PC-9 (cell line): ENCODE measurements at regions not wholly inside any gene's neighbourhood (a gene's known extent, or its start where the extent isn't known, plus 50 kb on each side); places are given as distances from the start of the nearest gene placed in this dataset.

Experiments used
- BruUV-seq: library from RNA; stranded (reverse); fragments of 400-500 nt; replicated peaks from 2 replicates; lab custom pipeline; 2021; lab: Mats Ljungman, UMichigan
- CTCF ChIA-PET: fragments of 300-600 bp; sonication (Branson Sonifier 250); formaldehyde crosslinking; loops from one replicate; lab custom pipeline; 2022; ENCODE audit warnings: antibody characterized with exemption; lab: Charles Lee
- POLR2A ChIA-PET: fragments of 300-600 bp; sonication (Branson Sonifier 250); formaldehyde crosslinking; loops from one replicate; lab custom pipeline; 2022; ENCODE audit warnings: antibody characterized with exemption; ENCODE audit not compliant: unreplicated experiment; lab: Charles Lee
- DNase-seq, 2 experiments: peaks; one replicate each; pipeline versions ENCODE4 v3.0.0 to v3.0.0-alpha.2; 2015 to 2022; ENCODE audit warnings: mixed read lengths in 1 of 2
- H2AFZ ChIP-seq: fragments of 200-600 bp; sonication (generic); 2 replicates; pipeline ENCODE4 v1.8.1; 2017; ENCODE audit warnings: antibody characterized with exemption
- H3F3A ChIP-seq: fragments of 200-600 bp; sonication (generic); 2 replicates; pipeline ENCODE4 v1.8.1; 2017; ENCODE audit warnings: antibody characterized with exemption, mild to moderate bottlenecking, low read depth; ENCODE audit not compliant: insufficient read depth
- H3K27ac ChIP-seq: fragments of 200-600 bp; sonication (generic); 2 replicates; pipeline ENCODE4 v1.6.1; 2016; ENCODE audit warnings: mixed run types
- H3K27me3 ChIP-seq: fragments of 200-600 bp; sonication (generic); 2 replicates; pipeline ENCODE4 v1.6.1; 2016; ENCODE audit warnings: low read depth, mixed run types; ENCODE audit not compliant: insufficient read depth
- H3K36me3 ChIP-seq: fragments of 200-600 bp; sonication (generic); 2 replicates; pipeline ENCODE4 v1.6.1; 2016; ENCODE audit warnings: low read depth, mixed run types
- H3K4me1 ChIP-seq: fragments of 200-600 bp; sonication (generic); replicated peaks from 2 replicates; pipeline ENCODE4 v1.6.1; 2016; ENCODE audit warnings: mixed run types; ENCODE audit not compliant: insufficient read depth
- H3K4me2 ChIP-seq: fragments of 200-600 bp; sonication (generic); 2 replicates; pipeline ENCODE4 v1.6.1; 2017; ENCODE audit warnings: mixed run types
- H3K4me3 ChIP-seq: fragments of 200-600 bp; sonication (generic); 2 replicates; pipeline ENCODE4 v1.6.1; 2016; ENCODE audit warnings: mixed run types
- H3K79me2 ChIP-seq: fragments of 200-600 bp; sonication (generic); 2 replicates; pipeline ENCODE4 v1.6.1; 2017; ENCODE audit warnings: low read depth, mixed run types
- H3K9me2 ChIP-seq: fragments of 200-600 bp; sonication (generic); 2 replicates; pipeline ENCODE4 v1.8.1; 2017; ENCODE audit warnings: mild to moderate bottlenecking; ENCODE audit not compliant: insufficient read depth
- H3K9me3 ChIP-seq: fragments of 200-600 bp; sonication (generic); 2 replicates; pipeline ENCODE4 v1.8.1; 2016; ENCODE audit warnings: low read depth; ENCODE audit not compliant: insufficient read depth
- H4K20me1 ChIP-seq: fragments of 200-600 bp; sonication (generic); 2 replicates; pipeline ENCODE4 v1.8.1; 2017; ENCODE audit not compliant: insufficient read depth
- CTCF ChIP-seq: fragments of 200-600 bp; sonication (generic); conservative IDR thresholded peaks from 2 replicates; pipeline ENCODE4 v1.6.1; 2017; ENCODE audit warnings: mixed run types, antibody characterized with exemption, mild to moderate bottlenecking, moderate library complexity
- EZH2 ChIP-seq: fragments of 200-600 bp; sonication (generic); IDR thresholded peaks from 2 replicates; pipeline ENCODE4 v1.8.0; 2017; ENCODE audit warnings: antibody characterized with exemption, low read depth
- intact Hi-C: fragments of 100-400 bp; cut with micrococcal nuclease; formaldehyde crosslinking; loops from one replicate; pipeline ENCODE4 v1.10.0; 2022; ENCODE audit not compliant: unreplicated experiment

GRCh38 chr18:40907842-40908241 is 1047.2 kb upstream of the PIK3C3 start:
- no peaks in the 10 kb centered on the region for H3K79me2 ChIP-seq
- TF ChIP-seq CTCF (no peak), EZH2 (no peak)
- ChIA-PET CTCF (no interaction called here), POLR2A (no interaction called here)
- H3K27ac ChIP-seq, result no peak overlapping the region
- H3K9me2 ChIP-seq, result no peaks in the 10 kb centered on the region
- no peaks in the 10 kb centered on the region for H3F3A ChIP-seq
- no peak overlapping the region for H3K4me3 ChIP-seq
- H3K4me2 ChIP-seq, result no peak overlapping the region
- H3K9me3 ChIP-seq, result no peaks in the 10 kb centered on the region
- no peaks in the 10 kb centered on the region for H3K4me1 ChIP-seq
- no peaks in the 10 kb centered on the region for H3K27me3 ChIP-seq
- no peaks in the 10 kb centered on the region for H3K36me3 ChIP-seq
- H2AFZ ChIP-seq, result no peak overlapping the region
- no peaks in the 10 kb centered on the region for H4K20me1 ChIP-seq
- intact Hi-C loops, result no loop called here
- no TSS peak for BruUV-seq
- DNase-seq, result no peak

DNA sequence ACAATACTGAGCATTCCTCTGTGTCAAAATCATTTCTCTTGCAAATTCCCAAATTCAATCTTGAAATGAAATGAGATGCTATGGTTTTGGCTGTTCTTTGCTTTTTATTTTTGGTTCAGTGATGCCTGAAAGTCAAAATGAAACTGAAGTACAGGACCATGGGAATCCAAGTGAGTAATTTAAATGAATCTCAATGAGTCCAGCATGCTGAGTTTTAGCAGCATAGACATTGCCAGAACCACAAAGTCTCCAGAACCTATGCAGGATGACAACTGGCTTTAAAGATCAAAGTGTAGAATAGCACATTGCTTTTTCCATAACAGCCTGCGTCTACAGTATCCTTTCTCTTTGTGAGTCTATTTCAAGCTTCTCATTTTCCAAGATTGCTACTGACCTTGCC is 1050.7 kb upstream of the PIK3C3 start:
- no peaks in the 10 kb centered on the region for H3K9me2 ChIP-seq
- H3K27me3 ChIP-seq, result no peaks in the 10 kb centered on the region
- H3K4me3 ChIP-seq, result no peak overlapping the region
- no TSS peak for BruUV-seq
- TF ChIP-seq CTCF (no peak), EZH2 (no peak)
- ChIA-PET POLR2A (no interaction called here), CTCF (no interaction called here)
- H3K79me2 ChIP-seq, result no peaks in the 10 kb centered on the region
- H3K4me1 ChIP-seq, result no peaks in the 10 kb centered on the region
- no peaks in the 10 kb centered on the region for H3K36me3 ChIP-seq
- no peak for DNase-seq
- intact Hi-C loops, result no loop called here
- no peaks in the 10 kb centered on the region for H3F3A ChIP-seq
- H3K27ac ChIP-seq, result no peak overlapping the region
- H2AFZ ChIP-seq, result no peak overlapping the region
- H4K20me1 ChIP-seq, result no peaks in the 10 kb centered on the region
- no peak overlapping the region for H3K4me2 ChIP-seq
- H3K9me3 ChIP-seq, result no peaks in the 10 kb centered on the region

DNA sequence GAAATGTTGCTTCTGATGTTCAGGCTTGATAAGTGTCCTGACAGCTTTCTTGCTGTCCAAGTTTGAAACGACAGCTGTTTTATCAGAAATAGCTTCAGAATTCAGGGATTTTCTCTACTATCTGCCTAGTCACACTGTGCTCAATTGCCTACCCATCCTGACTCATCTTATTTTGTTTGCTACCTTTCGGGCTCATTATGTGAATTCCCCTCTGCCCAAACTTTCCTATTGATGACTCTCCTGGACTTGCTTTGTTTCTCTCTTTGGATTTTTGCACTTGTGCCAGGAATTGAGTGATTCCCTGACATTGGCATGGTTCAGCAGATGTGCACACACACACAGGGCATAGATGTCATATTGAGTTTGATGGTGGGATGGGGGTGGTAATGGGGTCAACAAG is 1052.6 kb upstream of the PIK3C3 start:
- TF ChIP-seq EZH2, result no peak
- TF ChIP-seq CTCF, result no peak
- H2AFZ ChIP-seq, result no peak overlapping the region

More for the DNA sequence above, 1052.6 kb upstream of the PIK3C3 start:
- no peak for DNase-seq
- BruUV-seq, result no TSS peak
- intact Hi-C loops, result no loop called here
- H3F3A ChIP-seq, result no peaks in the 10 kb centered on the region
- POLR2A ChIA-PET, result no interaction called here
- H3K36me3 ChIP-seq, result no peaks in the 10 kb centered on the region
- H3K27me3 ChIP-seq, result no peaks in the 10 kb centered on the region
- H3K27ac ChIP-seq, result no peak overlapping the region
- no peaks in the 10 kb centered on the region for H4K20me1 ChIP-seq
- no peaks in the 10 kb centered on the region for H3K9me3 ChIP-seq
- CTCF ChIA-PET, result no interaction called here
- H3K79me2 ChIP-seq, result no peaks in the 10 kb centered on the region
- H3K4me2 ChIP-seq, result no peak overlapping the region
- H3K4me1 ChIP-seq, result no peaks in the 10 kb centered on the region
- H3K9me2 ChIP-seq, result no peaks in the 10 kb centered on the region
- no peak overlapping the region for H3K4me3 ChIP-seq
